Panc1 (cell line): ENCODE measurements at regions not wholly inside any gene's neighbourhood (a gene's known extent, or its start where the extent isn't known, plus 50 kb on each side); places are given as distances from the start of the nearest gene placed in this dataset.

Experiments used
- CTCF ChIP-seq: fragments of 450-650 bp; IDR thresholded peaks from 2 replicates; pipeline ENCODE4 v1.5.1; 2017; ENCODE audit warnings: mild to moderate bottlenecking
- POLR2AphosphoS5 ChIP-seq: IDR thresholded peaks from 2 replicates; pipeline ENCODE4 v1.6.1; 2012; ENCODE audit warnings: mild to moderate bottlenecking, low read depth, low read length, moderate library complexity
- SIN3A ChIP-seq: IDR thresholded peaks from 2 replicates; pipeline ENCODE4 v1.6.1; 2012; ENCODE audit warnings: low read depth, mild to moderate bottlenecking, low read length, moderate library complexity, borderline replicate concordance; ENCODE audit not compliant: insufficient read depth
- TCF7L2 ChIP-seq: IDR thresholded peaks from 2 replicates; pipeline ENCODE4 v1.6.1; 2011; ENCODE audit warnings: mild to moderate bottlenecking, low read depth, low read length, inconsistent platforms
- TF ChIP-seq, protein P1 (sequence below), 2 experiments: IDR thresholded peaks; 2 replicates each; pipeline ENCODE4 v1.6.1; 2011 to 2012; ENCODE audit warnings: low read depth in 2 of 2, control low read depth in 1 of 2, low read length in 1 of 2, mild to moderate bottlenecking in 1 of 2, moderate library complexity in 1 of 2; ENCODE audit not compliant: insufficient read depth in 1 of 2

- TF ChIP-seq CTCF (no peak), SIN3A (no peak), POLR2AphosphoS5 (no peak), TCF7L2 (no peak)
- TF ChIP-seq, protein P1, sequence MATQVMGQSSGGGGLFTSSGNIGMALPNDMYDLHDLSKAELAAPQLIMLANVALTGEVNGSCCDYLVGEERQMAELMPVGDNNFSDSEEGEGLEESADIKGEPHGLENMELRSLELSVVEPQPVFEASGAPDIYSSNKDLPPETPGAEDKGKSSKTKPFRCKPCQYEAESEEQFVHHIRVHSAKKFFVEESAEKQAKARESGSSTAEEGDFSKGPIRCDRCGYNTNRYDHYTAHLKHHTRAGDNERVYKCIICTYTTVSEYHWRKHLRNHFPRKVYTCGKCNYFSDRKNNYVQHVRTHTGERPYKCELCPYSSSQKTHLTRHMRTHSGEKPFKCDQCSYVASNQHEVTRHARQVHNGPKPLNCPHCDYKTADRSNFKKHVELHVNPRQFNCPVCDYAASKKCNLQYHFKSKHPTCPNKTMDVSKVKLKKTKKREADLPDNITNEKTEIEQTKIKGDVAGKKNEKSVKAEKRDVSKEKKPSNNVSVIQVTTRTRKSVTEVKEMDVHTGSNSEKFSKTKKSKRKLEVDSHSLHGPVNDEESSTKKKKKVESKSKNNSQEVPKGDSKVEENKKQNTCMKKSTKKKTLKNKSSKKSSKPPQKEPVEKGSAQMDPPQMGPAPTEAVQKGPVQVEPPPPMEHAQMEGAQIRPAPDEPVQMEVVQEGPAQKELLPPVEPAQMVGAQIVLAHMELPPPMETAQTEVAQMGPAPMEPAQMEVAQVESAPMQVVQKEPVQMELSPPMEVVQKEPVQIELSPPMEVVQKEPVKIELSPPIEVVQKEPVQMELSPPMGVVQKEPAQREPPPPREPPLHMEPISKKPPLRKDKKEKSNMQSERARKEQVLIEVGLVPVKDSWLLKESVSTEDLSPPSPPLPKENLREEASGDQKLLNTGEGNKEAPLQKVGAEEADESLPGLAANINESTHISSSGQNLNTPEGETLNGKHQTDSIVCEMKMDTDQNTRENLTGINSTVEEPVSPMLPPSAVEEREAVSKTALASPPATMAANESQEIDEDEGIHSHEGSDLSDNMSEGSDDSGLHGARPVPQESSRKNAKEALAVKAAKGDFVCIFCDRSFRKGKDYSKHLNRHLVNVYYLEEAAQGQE (IDR thresholded peaks at IDR 0.05; ENCODE audit: insufficient read depth in 1 of 2, low read depth in 2 of 2, low read length in 1 of 2), result no peak
These were observed 942.5 kb downstream of the EFNA5 start for GRCh38 chr5:106728208-106728607.
